Gastroesophageal sphincter (tissue), 4 donors: ENCODE measurements at regions not wholly inside any gene's neighbourhood (a gene's known extent, or its start where the extent isn't known, plus 50 kb on each side); places are given as distances from the start of the nearest gene placed in this dataset.

Experiments
- ATAC-seq: fragments of 150-250 bp; one replicate; pipeline ENCODE4 v1.9.1; 2016; ENCODE audit warnings: mild to moderate bottlenecking, moderate library complexity
- H3K27ac ChIP-seq, 4 donors: fragments of 200-600 bp; sonication (generic) in 3 of 4; 1 replicate in 3 of 4; 2 replicates in 1 of 4; pipeline ENCODE4 v1.5.1; 2016 to 2019
- H3K27me3 ChIP-seq: fragments of 200-600 bp; sonication (generic); one replicate; pipeline ENCODE4 v1.5.1; 2019
- H3K36me3 ChIP-seq, 2 donors: fragments of 200-600 bp; sonication (generic); one replicate each; pipeline ENCODE4 v1.5.1; 2019; ENCODE audit warnings: control low read depth in 1 of 2
- H3K4me1 ChIP-seq, 3 donors: fragments of 200-600 bp; sonication (generic); 1 replicate in 2 of 3; 2 replicates in 1 of 3; pipeline ENCODE4 v1.5.1; 2016 to 2019; ENCODE audit warnings: control low read depth in 2 of 3
- H3K4me3 ChIP-seq, 2 donors: fragments of 200-600 bp; sonication (generic); one replicate each; pipeline ENCODE4 v1.5.1; 2019; ENCODE audit warnings: mild to moderate bottlenecking in 1 of 2, moderate library complexity in 1 of 2
- H3K9me3 ChIP-seq, 3 donors: fragments of 200-600 bp; sonication (generic); one replicate each; pipeline ENCODE4 v1.5.1; 2017 to 2019; ENCODE audit warnings: control low read depth in 2 of 3
- CTCF ChIP-seq, 4 experiments: fragments of 200-600 bp in 2 of 4; fragments of 450-650 bp in 2 of 4; sonication (generic) in 1 of 4; IDR thresholded peaks; one replicate each; pipeline ENCODE4 v1.5.1; 2017 to 2019; ENCODE audit warnings: antibody characterized with exemption in 4 of 4, mild to moderate bottlenecking in 2 of 4, moderate library complexity in 2 of 4
- EP300 ChIP-seq: sonication (generic); formaldehyde crosslinking; IDR thresholded peaks from one replicate; pipeline ENCODE4 v1.6.1; 2017; ENCODE audit warnings: antibody characterized with exemption, mild to moderate bottlenecking
- POLR2A ChIP-seq, 2 donors: fragments of 450-650 bp; IDR thresholded peaks; one replicate each; pipeline ENCODE4 v1.6.1; 2017; ENCODE audit warnings: antibody characterized with exemption in 2 of 2, mild to moderate bottlenecking in 2 of 2, moderate library complexity in 1 of 2
- POLR2AphosphoS5 ChIP-seq: sonication (generic); formaldehyde crosslinking; IDR thresholded peaks from one replicate; pipeline ENCODE4 v1.6.1; 2017; ENCODE audit warnings: antibody characterized with exemption
- WGBS, 2 donors: methylation state at CpG; one replicate each; pipeline ENCODE4 v1.1.5; 2018; ENCODE audit warnings: low coverage in 1 of 2; 5-methylcytosine and 5-hydroxymethylcytosine counted together

GRCh38 chr2:104756118-104756517 is 97.8 kb upstream of the POU3F3 start:
- Histone ChIP-seq H3K27ac (no peak overlapping the region), H3K4me1 (no peaks in the 10 kb centered on the region), H3K9me3 (no peaks in the 10 kb centered on the region), H3K27me3 (peaks cover 32% of the 10 kb centered on the region), H3K4me3 (no peak overlapping the region), H3K36me3 (no peaks in the 10 kb centered on the region)
- WGBS, 2 donors: 80 to 93% methylated on average over 3 to 6 of the region's 7 CpGs
- TF ChIP-seq EP300 (no peak), POLR2A (IDR thresholded peaks at IDR 0.05) (no peak), CTCF (IDR thresholded peaks at IDR 0.05) (no peak), POLR2AphosphoS5 (no peak)
- no peak for ATAC-seq

- no peaks in the 10 kb centered on the region for H3K9me3 ChIP-seq
- TF ChIP-seq EP300 (no peak), POLR2AphosphoS5 (no peak), POLR2A (IDR thresholded peaks at IDR 0.05) (no peak)
- H3K27me3 ChIP-seq: peaks cover 32% of the 10 kb centered on the region
- no peaks in the 10 kb centered on the region for H3K4me1 ChIP-seq
- 52 to 82% methylated on average over 2 to 4 of the region's 5 CpGs for WGBS, 2 donors
- no peak for ATAC-seq
- no peak overlapping the region for H3K27ac ChIP-seq
- no peak overlapping the region for H3K4me3 ChIP-seq
- no peaks in the 10 kb centered on the region for H3K36me3 ChIP-seq
These were observed 96.9 kb upstream of the POU3F3 start for GRCh38 chr2:104757056-104757455.

GRCh38 chr2:104758199-104758620 is 95.7 kb upstream of the POU3F3 start:
- no peak for ATAC-seq
- Histone ChIP-seq H3K36me3 (no peaks in the 10 kb centered on the region), H3K4me3 (no peak overlapping the region), H3K27me3 (peaks cover 28% of the 10 kb centered on the region), H3K4me1 (no peaks in the 10 kb centered on the region), H3K9me3 (no peaks in the 10 kb centered on the region), H3K27ac (no peak overlapping the region)
- no peak for TF ChIP-seq POLR2A (IDR thresholded peaks at IDR 0.05)
- no peak for TF ChIP-seq POLR2AphosphoS5
- no peak for TF ChIP-seq EP300
- no peak for TF ChIP-seq CTCF (IDR thresholded peaks at IDR 0.05)
- 14 to 15% methylated on average over 3 to 4 of the region's 9 CpGs for WGBS, 2 donors

- WGBS, 2 donors: 83 to 88% methylated on average over 7 of the region's 8 CpGs
- no peaks in the 10 kb centered on the region for H3K9me3 ChIP-seq
- H3K36me3 ChIP-seq: no peaks in the 10 kb centered on the region
- H3K27me3 ChIP-seq: peaks cover 9% of the 10 kb centered on the region
- no peak for ATAC-seq
- no peaks in the 10 kb centered on the region for H3K4me1 ChIP-seq
- no peak overlapping the region for H3K27ac ChIP-seq
- TF ChIP-seq EP300: no peak
- TF ChIP-seq CTCF (IDR thresholded peaks at IDR 0.05): no peak
- no peak for TF ChIP-seq POLR2A (IDR thresholded peaks at IDR 0.05)
- no peak for TF ChIP-seq POLR2AphosphoS5
- no peak overlapping the region for H3K4me3 ChIP-seq
These were observed 91.9 kb upstream of the POU3F3 start for GRCh38 chr2:104762031-104762430.

- 37 to 45% methylated on average over 5 to 8 of the region's 10 CpGs for WGBS, 2 donors
- no peak for ATAC-seq
- H3K27me3 ChIP-seq: no peaks in the 10 kb centered on the region
These were observed 87.2 kb upstream of the POU3F3 start for GRCh38 chr2:104766683-104767082.

More at GRCh38 chr2:104766683-104767082, 87.2 kb upstream of the POU3F3 start:
- TF ChIP-seq POLR2AphosphoS5 (no peak), POLR2A (IDR thresholded peaks at IDR 0.05) (no peak), EP300 (no peak), CTCF (IDR thresholded peaks at IDR 0.05) (no peak)
- no peaks in the 10 kb centered on the region for H3K4me1 ChIP-seq
- no peak overlapping the region for H3K4me3 ChIP-seq
- no peaks in the 10 kb centered on the region for H3K36me3 ChIP-seq
- no peak overlapping the region for H3K27ac ChIP-seq
- peaks cover 0 to 20% (median 0%) of the 10 kb centered on the region in 3 donors for H3K9me3 ChIP-seq
